Suprapubic skin (tissue), 4 donors: ENCODE measurements at regions not wholly inside any gene's neighbourhood (a gene's known extent, or its start where the extent isn't known, plus 50 kb on each side); places are given as distances from the start of the nearest gene placed in this dataset.

Experiments used
- POLR2A ChIP-seq, 2 donors: fragments of 450-650 bp; IDR thresholded peaks; one replicate each; pipeline ENCODE4 v1.6.1; 2017; ENCODE audit warnings: antibody characterized with exemption in 2 of 2, mild to moderate bottlenecking in 2 of 2, moderate library complexity in 2 of 2
- POLR2AphosphoS5 ChIP-seq, 3 donors: sonication (generic); formaldehyde crosslinking; IDR thresholded peaks; one replicate each; pipeline ENCODE4 v1.6.1; 2017; ENCODE audit warnings: antibody characterized with exemption in 3 of 3
- TF ChIP-seq, protein P1 (sequence below), 2 donors: fragments of 200-600 bp in 1 of 2; fragments of 450-650 bp in 1 of 2; sonication (generic) in 1 of 2; IDR thresholded peaks; one replicate each; pipeline ENCODE4 v1.5.1; 2016 to 2019; ENCODE audit warnings: antibody characterized with exemption in 2 of 2, mild to moderate bottlenecking in 1 of 2, moderate library complexity in 1 of 2

DNA sequence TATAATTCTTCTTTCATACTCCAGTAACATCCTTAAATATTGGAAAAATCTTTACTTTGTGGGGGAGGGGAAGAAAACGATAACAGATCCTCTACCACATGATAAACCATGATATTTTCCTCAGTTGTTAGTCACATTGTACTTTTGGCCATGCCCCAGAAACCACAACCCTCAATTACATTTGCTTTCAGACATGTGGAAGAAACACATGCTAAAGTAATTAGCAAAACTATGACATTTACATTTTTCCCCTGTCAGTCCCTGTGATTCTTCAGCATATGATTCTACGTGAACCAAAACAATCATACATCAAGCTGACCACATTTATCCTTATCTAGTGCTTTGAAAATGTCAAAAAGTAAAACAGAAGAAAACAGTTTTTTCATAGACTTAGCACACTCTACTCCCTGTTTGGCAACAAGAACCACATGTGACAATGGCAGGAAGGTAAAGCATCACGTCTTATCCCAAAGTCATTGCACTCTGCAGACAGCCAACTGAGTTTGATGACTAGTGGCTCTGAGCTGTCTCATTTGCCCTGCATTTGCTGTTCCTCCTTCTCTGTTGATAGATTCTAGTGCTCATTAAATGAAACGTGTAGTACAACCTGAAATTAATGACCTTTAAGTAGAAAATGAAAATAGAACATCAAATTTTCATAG, 505.8 kb upstream of the MARCKS start:
- TF ChIP-seq, protein P1, sequence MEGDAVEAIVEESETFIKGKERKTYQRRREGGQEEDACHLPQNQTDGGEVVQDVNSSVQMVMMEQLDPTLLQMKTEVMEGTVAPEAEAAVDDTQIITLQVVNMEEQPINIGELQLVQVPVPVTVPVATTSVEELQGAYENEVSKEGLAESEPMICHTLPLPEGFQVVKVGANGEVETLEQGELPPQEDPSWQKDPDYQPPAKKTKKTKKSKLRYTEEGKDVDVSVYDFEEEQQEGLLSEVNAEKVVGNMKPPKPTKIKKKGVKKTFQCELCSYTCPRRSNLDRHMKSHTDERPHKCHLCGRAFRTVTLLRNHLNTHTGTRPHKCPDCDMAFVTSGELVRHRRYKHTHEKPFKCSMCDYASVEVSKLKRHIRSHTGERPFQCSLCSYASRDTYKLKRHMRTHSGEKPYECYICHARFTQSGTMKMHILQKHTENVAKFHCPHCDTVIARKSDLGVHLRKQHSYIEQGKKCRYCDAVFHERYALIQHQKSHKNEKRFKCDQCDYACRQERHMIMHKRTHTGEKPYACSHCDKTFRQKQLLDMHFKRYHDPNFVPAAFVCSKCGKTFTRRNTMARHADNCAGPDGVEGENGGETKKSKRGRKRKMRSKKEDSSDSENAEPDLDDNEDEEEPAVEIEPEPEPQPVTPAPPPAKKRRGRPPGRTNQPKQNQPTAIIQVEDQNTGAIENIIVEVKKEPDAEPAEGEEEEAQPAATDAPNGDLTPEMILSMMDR (IDR thresholded peaks at IDR 0.05): no peak
- TF ChIP-seq POLR2AphosphoS5 (IDR thresholded peaks at IDR 0.05) (no peak), POLR2A (IDR thresholded peaks at IDR 0.05) (no peak)
